DOHH2 (cell line): ENCODE measurements at regions not wholly inside any gene's neighbourhood (a gene's known extent, or its start where the extent isn't known, plus 50 kb on each side); places are given as distances from the start of the nearest gene placed in this dataset.

Source experiments
- CTCF ChIP-seq: fragments of 200-600 bp; sonication (generic); IDR thresholded peaks from one replicate; pipeline ENCODE4 v1.5.1; 2014; ENCODE audit warnings: antibody characterized with exemption, mild to moderate bottlenecking, low read depth, low read length; ENCODE audit not compliant: poor library complexity, severe bottlenecking
- EZH2phosphoT487 ChIP-seq: fragments of 200-600 bp; sonication (generic); IDR thresholded peaks from 2 replicates; pipeline ENCODE4 v1.6.1; 2017; ENCODE audit warnings: borderline replicate concordance, mild to moderate bottlenecking, antibody characterized with exemption, low read length, moderate library complexity, mixed read lengths

GRCh38 chr12:127393896-127394295, 873.1 kb upstream of the TMEM132C start:
- TF ChIP-seq CTCF (no peak), EZH2phosphoT487 (no peak)
